Uterus (tissue), 2 donors: ENCODE measurements at regions not wholly inside any gene's neighbourhood (a gene's known extent, or its start where the extent isn't known, plus 50 kb on each side); places are given as distances from the start of the nearest gene placed in this dataset.

Source experiments
- POLR2A ChIP-seq, 2 donors: fragments of 450-650 bp; IDR thresholded peaks; one replicate each; pipeline ENCODE4 v1.6.1; 2016; ENCODE audit warnings: antibody characterized with exemption in 2 of 2, mild to moderate bottlenecking in 1 of 2, moderate library complexity in 1 of 2
- TF ChIP-seq, protein P1 (sequence below), 4 experiments: fragments of 200-600 bp in 2 of 4; fragments of 450-650 bp in 2 of 4; sonication (generic) in 2 of 4; IDR thresholded peaks; one replicate each; pipeline ENCODE4 v1.5.1; 2016 to 2019; ENCODE audit warnings: antibody characterized with exemption in 4 of 4, mild to moderate bottlenecking in 2 of 4, moderate library complexity in 1 of 4

DNA sequence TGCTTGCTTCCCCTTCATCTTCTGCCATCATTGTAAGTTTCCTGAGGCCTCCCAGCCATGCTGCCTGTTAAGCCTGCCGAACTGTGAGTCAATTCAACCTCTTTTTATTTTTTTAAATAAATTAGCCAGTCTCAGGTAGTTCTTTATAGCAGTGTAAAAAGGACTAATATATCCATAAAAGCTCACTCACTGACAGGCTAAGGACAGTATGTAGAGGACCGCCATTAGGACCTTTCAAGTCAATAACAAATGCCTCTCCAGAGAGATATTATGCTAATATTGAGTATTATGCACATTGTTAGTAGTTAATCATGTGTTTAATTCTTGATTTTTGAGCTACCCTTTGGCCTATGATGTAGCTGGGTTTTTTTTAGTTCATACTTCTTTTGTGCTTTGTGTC, 62.6 kb upstream of the GYPA start:
- TF ChIP-seq, protein P1, sequence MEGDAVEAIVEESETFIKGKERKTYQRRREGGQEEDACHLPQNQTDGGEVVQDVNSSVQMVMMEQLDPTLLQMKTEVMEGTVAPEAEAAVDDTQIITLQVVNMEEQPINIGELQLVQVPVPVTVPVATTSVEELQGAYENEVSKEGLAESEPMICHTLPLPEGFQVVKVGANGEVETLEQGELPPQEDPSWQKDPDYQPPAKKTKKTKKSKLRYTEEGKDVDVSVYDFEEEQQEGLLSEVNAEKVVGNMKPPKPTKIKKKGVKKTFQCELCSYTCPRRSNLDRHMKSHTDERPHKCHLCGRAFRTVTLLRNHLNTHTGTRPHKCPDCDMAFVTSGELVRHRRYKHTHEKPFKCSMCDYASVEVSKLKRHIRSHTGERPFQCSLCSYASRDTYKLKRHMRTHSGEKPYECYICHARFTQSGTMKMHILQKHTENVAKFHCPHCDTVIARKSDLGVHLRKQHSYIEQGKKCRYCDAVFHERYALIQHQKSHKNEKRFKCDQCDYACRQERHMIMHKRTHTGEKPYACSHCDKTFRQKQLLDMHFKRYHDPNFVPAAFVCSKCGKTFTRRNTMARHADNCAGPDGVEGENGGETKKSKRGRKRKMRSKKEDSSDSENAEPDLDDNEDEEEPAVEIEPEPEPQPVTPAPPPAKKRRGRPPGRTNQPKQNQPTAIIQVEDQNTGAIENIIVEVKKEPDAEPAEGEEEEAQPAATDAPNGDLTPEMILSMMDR (IDR thresholded peaks at IDR 0.05) = no peak
- no peak for TF ChIP-seq POLR2A (IDR thresholded peaks at IDR 0.05)
